ENCODE measurements at regions not wholly inside any gene's neighbourhood (a gene's known extent, or its start where the extent isn't known, plus 50 kb on each side); places are given as distances from the start of the nearest gene placed in this dataset.

DNA sequence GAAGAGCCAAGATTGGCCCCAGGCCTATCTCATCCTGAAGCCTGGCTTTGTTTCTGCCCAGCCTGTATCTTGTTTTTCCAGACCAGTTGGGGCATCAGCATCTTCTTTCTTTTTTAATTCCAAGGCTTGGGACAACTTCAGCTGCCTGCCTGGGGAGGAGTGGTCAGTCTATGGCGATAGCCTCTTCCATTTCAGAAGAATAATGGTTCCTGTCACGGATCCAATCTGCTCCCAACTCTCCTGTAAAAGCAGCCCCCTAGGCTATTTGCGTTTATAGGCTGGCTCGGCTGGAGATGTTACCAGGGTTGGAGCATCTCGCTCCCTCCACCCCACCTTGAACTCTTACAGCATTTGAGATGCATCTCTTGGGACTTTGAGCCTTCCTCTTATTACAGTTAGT lies 145.2 kb upstream of the CADM1 start:
- Histone ChIP-seq H3K9me3 (ENCODE audit: control insufficient read depth, insufficient read depth, low read depth, low read length) (no peaks in the 10 kb centered on the region), H3K4me3 (ENCODE audit: low read depth in 2 of 2, low read length in 2 of 2) (no peak overlapping the region), H3K27ac (ENCODE audit: low read length) (no peak overlapping the region), H3K27me3 (ENCODE audit: control insufficient read depth, insufficient read depth, low read length) (no peaks in the 10 kb centered on the region), H3K36me3 (ENCODE audit: control insufficient read depth, insufficient read depth, low read length) (no peaks in the 10 kb centered on the region), H3K4me1 (ENCODE audit: control insufficient read depth, insufficient read depth, low read length) (no peaks in the 10 kb centered on the region)
- TF ChIP-seq POLR2AphosphoS5 (IDR thresholded peaks at IDR 0.05; ENCODE audit: low read depth, low read length) = no peak
- TF ChIP-seq TCF7L2 (IDR thresholded peaks at IDR 0.05; ENCODE audit: low read depth, low read length) = no peak
- no peak for TF ChIP-seq SIN3A (IDR thresholded peaks at IDR 0.05; ENCODE audit: borderline replicate concordance, insufficient read depth, low read depth, low read length)
- TF ChIP-seq, protein P1, sequence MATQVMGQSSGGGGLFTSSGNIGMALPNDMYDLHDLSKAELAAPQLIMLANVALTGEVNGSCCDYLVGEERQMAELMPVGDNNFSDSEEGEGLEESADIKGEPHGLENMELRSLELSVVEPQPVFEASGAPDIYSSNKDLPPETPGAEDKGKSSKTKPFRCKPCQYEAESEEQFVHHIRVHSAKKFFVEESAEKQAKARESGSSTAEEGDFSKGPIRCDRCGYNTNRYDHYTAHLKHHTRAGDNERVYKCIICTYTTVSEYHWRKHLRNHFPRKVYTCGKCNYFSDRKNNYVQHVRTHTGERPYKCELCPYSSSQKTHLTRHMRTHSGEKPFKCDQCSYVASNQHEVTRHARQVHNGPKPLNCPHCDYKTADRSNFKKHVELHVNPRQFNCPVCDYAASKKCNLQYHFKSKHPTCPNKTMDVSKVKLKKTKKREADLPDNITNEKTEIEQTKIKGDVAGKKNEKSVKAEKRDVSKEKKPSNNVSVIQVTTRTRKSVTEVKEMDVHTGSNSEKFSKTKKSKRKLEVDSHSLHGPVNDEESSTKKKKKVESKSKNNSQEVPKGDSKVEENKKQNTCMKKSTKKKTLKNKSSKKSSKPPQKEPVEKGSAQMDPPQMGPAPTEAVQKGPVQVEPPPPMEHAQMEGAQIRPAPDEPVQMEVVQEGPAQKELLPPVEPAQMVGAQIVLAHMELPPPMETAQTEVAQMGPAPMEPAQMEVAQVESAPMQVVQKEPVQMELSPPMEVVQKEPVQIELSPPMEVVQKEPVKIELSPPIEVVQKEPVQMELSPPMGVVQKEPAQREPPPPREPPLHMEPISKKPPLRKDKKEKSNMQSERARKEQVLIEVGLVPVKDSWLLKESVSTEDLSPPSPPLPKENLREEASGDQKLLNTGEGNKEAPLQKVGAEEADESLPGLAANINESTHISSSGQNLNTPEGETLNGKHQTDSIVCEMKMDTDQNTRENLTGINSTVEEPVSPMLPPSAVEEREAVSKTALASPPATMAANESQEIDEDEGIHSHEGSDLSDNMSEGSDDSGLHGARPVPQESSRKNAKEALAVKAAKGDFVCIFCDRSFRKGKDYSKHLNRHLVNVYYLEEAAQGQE (IDR thresholded peaks at IDR 0.05; ENCODE audit: insufficient read depth in 1 of 2, low read depth in 2 of 2, low read length in 1 of 2) = no peak
- TF ChIP-seq, protein P2, sequence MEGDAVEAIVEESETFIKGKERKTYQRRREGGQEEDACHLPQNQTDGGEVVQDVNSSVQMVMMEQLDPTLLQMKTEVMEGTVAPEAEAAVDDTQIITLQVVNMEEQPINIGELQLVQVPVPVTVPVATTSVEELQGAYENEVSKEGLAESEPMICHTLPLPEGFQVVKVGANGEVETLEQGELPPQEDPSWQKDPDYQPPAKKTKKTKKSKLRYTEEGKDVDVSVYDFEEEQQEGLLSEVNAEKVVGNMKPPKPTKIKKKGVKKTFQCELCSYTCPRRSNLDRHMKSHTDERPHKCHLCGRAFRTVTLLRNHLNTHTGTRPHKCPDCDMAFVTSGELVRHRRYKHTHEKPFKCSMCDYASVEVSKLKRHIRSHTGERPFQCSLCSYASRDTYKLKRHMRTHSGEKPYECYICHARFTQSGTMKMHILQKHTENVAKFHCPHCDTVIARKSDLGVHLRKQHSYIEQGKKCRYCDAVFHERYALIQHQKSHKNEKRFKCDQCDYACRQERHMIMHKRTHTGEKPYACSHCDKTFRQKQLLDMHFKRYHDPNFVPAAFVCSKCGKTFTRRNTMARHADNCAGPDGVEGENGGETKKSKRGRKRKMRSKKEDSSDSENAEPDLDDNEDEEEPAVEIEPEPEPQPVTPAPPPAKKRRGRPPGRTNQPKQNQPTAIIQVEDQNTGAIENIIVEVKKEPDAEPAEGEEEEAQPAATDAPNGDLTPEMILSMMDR (IDR thresholded peaks at IDR 0.05) = no peak
- ChIA-PET POLR2A (no interaction called here), CTCF (no interaction called here)
- BruUV-seq (replicated peaks) = no TSS peak
- in situ Hi-C loops (cut with HindIII; ENCODE audit: low pct_unique_long_range_greater_than_20kb, low sequenced_read_pairs) = no loop called here
- DNase-seq (ENCODE audit: low read depth, low spot score) = no peak
- intact Hi-C loops (cut with micrococcal nuclease; ENCODE audit: unreplicated experiment) = no loop called here
- no peak for ATAC-seq

DNA sequence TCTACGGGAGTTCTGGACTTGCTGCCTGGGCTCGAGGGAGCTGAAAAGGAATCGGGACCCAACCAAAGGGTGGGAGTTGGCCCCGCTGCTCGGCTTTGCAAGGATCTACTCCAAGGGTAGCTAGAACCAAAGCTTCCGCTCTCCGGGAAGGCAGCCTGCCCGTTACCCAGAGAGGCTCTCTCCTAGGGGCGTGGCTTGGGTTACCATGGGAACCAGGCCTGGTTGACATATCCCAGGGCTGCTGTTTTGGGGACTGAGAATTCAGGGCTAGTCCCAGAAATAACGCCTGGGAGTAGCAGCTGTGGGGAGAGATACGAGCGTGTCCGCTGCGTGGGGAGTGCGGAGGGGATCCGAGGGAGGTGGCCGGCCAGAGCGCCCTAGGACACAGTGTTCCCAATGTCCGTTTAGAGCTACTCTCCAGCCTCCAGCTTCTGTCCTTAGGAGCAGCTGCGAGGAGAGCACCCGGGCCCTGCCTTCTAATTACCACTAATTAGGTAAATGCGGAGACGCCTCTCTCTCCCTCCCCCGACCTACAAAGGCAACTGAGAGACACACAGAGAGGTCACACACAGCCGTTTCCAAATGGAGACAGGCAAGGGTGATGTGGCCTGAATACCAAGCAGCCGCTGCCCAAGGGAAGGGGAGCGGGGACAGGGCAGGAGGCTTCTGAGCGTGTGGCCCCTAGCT lies 141.6 kb upstream of the CADM1 start:
- 0 out of 2 replicates have a peak, but pooled peaks cover 2% of the 10 kb centered on the region for H3K27me3 ChIP-seq (ENCODE audit: control insufficient read depth, insufficient read depth, low read length)
- no TSS peak for BruUV-seq (replicated peaks)
- no peak overlapping the region for H3K4me3 ChIP-seq (ENCODE audit: low read depth in 2 of 2, low read length in 2 of 2)
- H3K9me3 ChIP-seq (ENCODE audit: control insufficient read depth, insufficient read depth, low read depth, low read length) = no peaks in the 10 kb centered on the region
- CTCF ChIA-PET = no interaction called here
- DNase-seq (ENCODE audit: low read depth, low spot score) = no peak
- no peaks in the 10 kb centered on the region for H3K36me3 ChIP-seq (ENCODE audit: control insufficient read depth, insufficient read depth, low read length)
- no peak for ATAC-seq
- POLR2A ChIA-PET = no interaction called here
- in situ Hi-C loops (cut with HindIII; ENCODE audit: low pct_unique_long_range_greater_than_20kb, low sequenced_read_pairs) = no loop called here
- TF ChIP-seq, protein P1 (IDR thresholded peaks at IDR 0.05; ENCODE audit: insufficient read depth in 1 of 2, low read depth in 2 of 2, low read length in 1 of 2) = no peak
- no peak for TF ChIP-seq TCF7L2 (IDR thresholded peaks at IDR 0.05; ENCODE audit: low read depth, low read length)
- TF ChIP-seq SIN3A (IDR thresholded peaks at IDR 0.05; ENCODE audit: borderline replicate concordance, insufficient read depth, low read depth, low read length) = no peak
- no peak for TF ChIP-seq POLR2AphosphoS5 (IDR thresholded peaks at IDR 0.05; ENCODE audit: low read depth, low read length)
- TF ChIP-seq, protein P2 (IDR thresholded peaks at IDR 0.05) = no peak
- intact Hi-C loops (cut with micrococcal nuclease; ENCODE audit: unreplicated experiment) = no loop called here
- H3K27ac ChIP-seq (ENCODE audit: low read length) = no peak overlapping the region
- no peaks in the 10 kb centered on the region for H3K4me1 ChIP-seq (ENCODE audit: control insufficient read depth, insufficient read depth, low read length)
